GM12878 (cell line): ENCODE measurements at regions not wholly inside any gene's neighbourhood (a gene's known extent, or its start where the extent isn't known, plus 50 kb on each side); places are given as distances from the start of the nearest gene placed in this dataset.

Experiments used
- ATAC-seq: fragments of 200-7000 bp; cut with Tn5 transposase; 3 replicates; pipeline ENCODE4 v1.9.1; 2020; ENCODE audit warnings: mild to moderate bottlenecking, moderate library complexity
- BruUV-seq: library from RNA; stranded (reverse); fragments of 400-500 nt; replicated peaks from 2 replicates; lab custom pipeline; 2021; lab: Mats Ljungman, UMichigan
- CTCF ChIA-PET: fragments of 300-600 bp; sonication (Branson Sonifier 250); formaldehyde crosslinking; extraction: SDS; loops from one replicate; lab custom pipeline; 2021; ENCODE audit warnings: inconsistent platforms; lab: Yijun Ruan, JAX
- POLR2A ChIA-PET: fragments of 350-600 bp; formaldehyde crosslinking; extraction: SDS; loops from one replicate; lab custom pipeline; 2021; ENCODE audit warnings: inconsistent platforms; lab: Charles Lee
- RAD21 ChIA-PET: fragments of 300-600 bp; sonication (Branson Sonifier 250); formaldehyde crosslinking; loops from one replicate; lab custom pipeline; 2023; ENCODE audit warnings: antibody characterized with exemption; ENCODE audit not compliant: unreplicated experiment; lab: Charles Lee
- SMC1A ChIA-PET: fragments of 300-600 bp; sonication (Branson Sonifier 250); formaldehyde crosslinking; loops from one replicate; lab custom pipeline; 2023; ENCODE audit not compliant: unreplicated experiment, uncharacterized antibody; lab: Charles Lee
- DNase-seq: peaks from one replicate; pipeline ENCODE4 v3.0.0-alpha.2; 2011; ENCODE audit warnings: low read depth, low spot score
- FAIRE-seq: peaks from 3 replicates; lab custom pipeline; 2011; peaks lifted over from hg19 to GRCh38; lab: Jason Lieb, UNC
- H2AFZ ChIP-seq: 2 replicates; pipeline ENCODE4 v1.6.0; 2011; ENCODE audit warnings: low read depth, low read length, control low read depth; ENCODE audit not compliant: control insufficient read depth
- H3K27ac ChIP-seq: 2 replicates; pipeline ENCODE4 v1.5.1; 2011; ENCODE audit warnings: control low read depth; ENCODE audit not compliant: control insufficient read depth, insufficient read depth
- H3K27me3 ChIP-seq, 2 experiments: replicated peaks in 1 of 2; 2 replicates each; pipeline versions ENCODE4 v1.6.0 to v1.6.1; 2011; ENCODE audit warnings: low read length in 1 of 2; ENCODE audit not compliant: control insufficient read depth in 2 of 2, insufficient read depth in 2 of 2
- H3K36me3 ChIP-seq, 2 experiments: 2 replicates each; pipeline ENCODE4 v1.5.1; 2011; ENCODE audit warnings: low read length in 1 of 2; ENCODE audit not compliant: control insufficient read depth in 2 of 2, insufficient read depth in 2 of 2
- H3K4me1 ChIP-seq: 2 replicates; pipeline ENCODE4 v1.6.1; 2011; ENCODE audit warnings: mild to moderate bottlenecking, low read length, moderate library complexity, mixed read lengths; ENCODE audit not compliant: control insufficient read depth, insufficient read depth
- H3K4me2 ChIP-seq: 2 replicates; pipeline ENCODE4 v1.6.0; 2011; ENCODE audit warnings: control low read depth; ENCODE audit not compliant: control insufficient read depth, insufficient read depth
- H3K4me3 ChIP-seq: fragments of 200-600 bp; sonication (generic); 2 replicates; pipeline ENCODE4 v1.5.1; 2016
- H3K79me2 ChIP-seq: 2 replicates; pipeline ENCODE4 v1.6.0; 2011; ENCODE audit warnings: low read length; ENCODE audit not compliant: control insufficient read depth, insufficient read depth
- H3K9ac ChIP-seq: 2 replicates; pipeline ENCODE4 v1.8.0; 2011; ENCODE audit warnings: low read length, control low read depth, mixed read lengths; ENCODE audit not compliant: control insufficient read depth, insufficient read depth
- H3K9me3 ChIP-seq: replicated peaks from 3 replicates; pipeline ENCODE4 v1.5.1; 2011; ENCODE audit warnings: mild to moderate bottlenecking, low read length; ENCODE audit not compliant: control insufficient read depth, insufficient read depth
- H4K20me1 ChIP-seq: 2 replicates; pipeline ENCODE4 v1.6.0; 2011; ENCODE audit not compliant: control insufficient read depth, insufficient read depth
- ATF7 ChIP-seq: fragments of 450-650 bp; IDR thresholded peaks from 2 replicates; pipeline ENCODE4 v1.6.1; 2016; ENCODE audit warnings: low read depth, mild to moderate bottlenecking
- CHD1 ChIP-seq: IDR thresholded peaks from 2 replicates; pipeline ENCODE4 v1.6.1; 2012; ENCODE audit warnings: low read depth, low read length, improper control_type of control experiment
- DPF2 ChIP-seq: fragments of 450-650 bp; IDR thresholded peaks from 2 replicates; pipeline ENCODE4 v1.6.1; 2017; ENCODE audit warnings: mild to moderate bottlenecking
- NFYB ChIP-seq: IDR thresholded peaks from 2 replicates; pipeline ENCODE4 v1.6.1; 2011; ENCODE audit warnings: low read depth, mild to moderate bottlenecking, low read length, improper control_type of control experiment, moderate library complexity; ENCODE audit not compliant: insufficient read depth
- SP1 ChIP-seq: IDR thresholded peaks from one replicate; pipeline ENCODE4 v1.6.1; 2011; ENCODE audit warnings: low read depth, low read length
- SPI1 ChIP-seq: IDR thresholded peaks from 2 replicates; pipeline ENCODE4 v1.6.1; 2011; ENCODE audit warnings: low read depth, mild to moderate bottlenecking, low read length, moderate library complexity, borderline replicate concordance; ENCODE audit not compliant: insufficient read depth
- USF1 ChIP-seq: IDR thresholded peaks from 2 replicates; pipeline ENCODE4 v1.6.1; 2011; ENCODE audit warnings: borderline replicate concordance, low read depth, mild to moderate bottlenecking, moderate library complexity, mixed read lengths, low read length; ENCODE audit not compliant: insufficient read depth; ENCODE audit errors: extremely low read length
- YY1 ChIP-seq: IDR thresholded peaks from 2 replicates; pipeline ENCODE4 v1.6.1; 2011; ENCODE audit warnings: low read depth, mild to moderate bottlenecking, low read length
- WGBS: methylation state at CpG from one replicate; pipeline ENCODE4 v1.1.6; 2016; ENCODE audit warnings: low lambda C conversion rate; ENCODE audit not compliant: insufficient replicate concordance, insufficient coverage; ENCODE audit errors: missing lambda C conversion rate; 5-methylcytosine and 5-hydroxymethylcytosine counted together
- in situ Hi-C: fragments of 300-500 bp; cut with MboI; formaldehyde crosslinking; loops from 9 replicates; pipeline ENCODE4 v1.14.3; 2018; ENCODE audit warnings: mixed read lengths
- intact Hi-C: fragments of 100-400 bp; cut with micrococcal nuclease; formaldehyde crosslinking; loops from one replicate; pipeline ENCODE4 v1.14.2; 2022; ENCODE audit not compliant: unreplicated experiment
- TF ChIP-seq, protein P1 (sequence below): fragments of 450-650 bp; formaldehyde crosslinking; IDR thresholded peaks from 2 replicates; pipeline ENCODE4 v1.4.0; 2020; ENCODE audit warnings: mild to moderate bottlenecking, moderate library complexity

DNA sequence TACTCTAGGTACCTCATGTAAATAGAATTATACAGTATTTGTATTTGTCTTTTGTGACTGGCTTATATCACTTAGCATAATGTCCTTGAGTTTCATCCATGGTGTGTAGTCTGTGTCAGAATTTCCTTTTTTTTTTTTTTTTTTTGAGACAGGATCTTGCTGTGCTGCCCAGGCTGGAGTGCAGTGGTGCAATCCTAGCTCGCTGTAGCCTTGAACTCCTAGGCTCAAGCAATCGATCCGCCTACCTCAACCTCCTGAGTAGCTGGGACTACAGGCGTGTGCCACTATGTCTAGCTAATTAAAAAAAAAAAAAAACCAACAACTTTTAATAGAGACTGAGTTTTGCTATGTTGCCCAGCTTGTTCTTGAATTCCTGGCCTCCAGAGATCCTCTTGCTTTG lies 89.8 kb upstream of the PODXL start:
- H3K4me3 ChIP-seq, result no peak overlapping the region
- SMC1A ChIA-PET, result interaction anchor here (0.6 kb wide), 1 partner anchor 641 kb away, joined by 3 read pairs; no protein-coding TSS in a partner anchor
- TF ChIP-seq NFYB, result no peak
- no peak for TF ChIP-seq USF1
- TF ChIP-seq CHD1, result no peak
- no peak for TF ChIP-seq SPI1
- TF ChIP-seq SP1, result no peak
- TF ChIP-seq DPF2, result no peak
- no peak for TF ChIP-seq ATF7
- no peak for TF ChIP-seq YY1
- TF ChIP-seq, protein P1, sequence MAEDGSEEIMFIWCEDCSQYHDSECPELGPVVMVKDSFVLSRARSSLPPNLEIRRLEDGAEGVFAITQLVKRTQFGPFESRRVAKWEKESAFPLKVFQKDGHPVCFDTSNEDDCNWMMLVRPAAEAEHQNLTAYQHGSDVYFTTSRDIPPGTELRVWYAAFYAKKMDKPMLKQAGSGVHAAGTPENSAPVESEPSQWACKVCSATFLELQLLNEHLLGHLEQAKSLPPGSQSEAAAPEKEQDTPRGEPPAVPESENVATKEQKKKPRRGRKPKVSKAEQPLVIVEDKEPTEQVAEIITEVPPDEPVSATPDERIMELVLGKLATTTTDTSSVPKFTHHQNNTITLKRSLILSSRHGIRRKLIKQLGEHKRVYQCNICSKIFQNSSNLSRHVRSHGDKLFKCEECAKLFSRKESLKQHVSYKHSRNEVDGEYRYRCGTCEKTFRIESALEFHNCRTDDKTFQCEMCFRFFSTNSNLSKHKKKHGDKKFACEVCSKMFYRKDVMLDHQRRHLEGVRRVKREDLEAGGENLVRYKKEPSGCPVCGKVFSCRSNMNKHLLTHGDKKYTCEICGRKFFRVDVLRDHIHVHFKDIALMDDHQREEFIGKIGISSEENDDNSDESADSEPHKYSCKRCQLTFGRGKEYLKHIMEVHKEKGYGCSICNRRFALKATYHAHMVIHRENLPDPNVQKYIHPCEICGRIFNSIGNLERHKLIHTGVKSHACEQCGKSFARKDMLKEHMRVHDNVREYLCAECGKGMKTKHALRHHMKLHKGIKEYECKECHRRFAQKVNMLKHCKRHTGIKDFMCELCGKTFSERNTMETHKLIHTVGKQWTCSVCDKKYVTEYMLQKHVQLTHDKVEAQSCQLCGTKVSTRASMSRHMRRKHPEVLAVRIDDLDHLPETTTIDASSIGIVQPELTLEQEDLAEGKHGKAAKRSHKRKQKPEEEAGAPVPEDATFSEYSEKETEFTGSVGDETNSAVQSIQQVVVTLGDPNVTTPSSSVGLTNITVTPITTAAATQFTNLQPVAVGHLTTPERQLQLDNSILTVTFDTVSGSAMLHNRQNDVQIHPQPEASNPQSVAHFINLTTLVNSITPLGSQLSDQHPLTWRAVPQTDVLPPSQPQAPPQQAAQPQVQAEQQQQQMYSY, result no peak
- TF ChIP-seq, all 136 proteins: peak for 0
- in situ Hi-C loops (no loop called here), intact Hi-C loops (no loop called here)
- CTCF ChIA-PET, result interaction anchor here (1.0 kb wide), 1 partner anchor 8 kb away, joined by 3 read pairs; no protein-coding TSS in a partner anchor
- FAIRE-seq (no peak), ATAC-seq (no peak), DNase-seq (no peak)
- H3K36me3 ChIP-seq, result no peaks in the 10 kb centered on the region
- POLR2A ChIA-PET, result no interaction called here
- no peaks in the 10 kb centered on the region for H3K79me2 ChIP-seq
- RAD21 ChIA-PET, result interaction anchor here (0.6 kb wide), 1 partner anchor 274 kb away, joined by 3 read pairs; no protein-coding TSS in a partner anchor
- WGBS, result 47% methylated on average over 4 of the region's 4 CpGs
- H4K20me1 ChIP-seq, result no peaks in the 10 kb centered on the region
- H3K27ac ChIP-seq, result no peak overlapping the region
- no peaks in the 10 kb centered on the region for H3K4me1 ChIP-seq
- no peak overlapping the region for H3K9ac ChIP-seq
- no TSS peak for BruUV-seq
- H2AFZ ChIP-seq, result no peak overlapping the region
- no peaks in the 10 kb centered on the region for H3K9me3 ChIP-seq
- H3K4me2 ChIP-seq, result no peak overlapping the region
- no peaks in the 10 kb centered on the region; a peak in 2 of 4 replicates for H3K27me3 ChIP-seq
